ENCODE measurements at regions not wholly inside any gene's neighbourhood (a gene's known extent, or its start where the extent isn't known, plus 50 kb on each side); places are given as distances from the start of the nearest gene placed in this dataset.
"Not testable (repeated sequence)": the region's sequence is repeated elsewhere in the genome, so short reads cannot be mapped to it uniquely, and the experiment has no call there.

GRCh38 chr4:189586908-189587632, 353.6 kb upstream of the FRG1 start:
- H3K4me3 ChIP-seq (ENCODE audit: low read depth, poor library complexity, severe bottlenecking); DNase-seq (ENCODE audit: low spot score in 2 of 2); intact Hi-C loops (cut with DNase I; ENCODE audit: low total_unique reads): not testable (repeated sequence)
- WGBS, 2 donors = 75 to 84% methylated on average over 16 to 18 of the region's 18 CpGs

- WGBS, 2 donors = 91 to 94% methylated on average over 12 of the region's 12 CpGs
- DNase-seq (ENCODE audit: low spot score in 2 of 2); H3K4me3 ChIP-seq (ENCODE audit: low read depth, poor library complexity, severe bottlenecking); intact Hi-C loops (cut with DNase I; ENCODE audit: low total_unique reads): not testable (repeated sequence)
Observed at GRCh38 chr4:189589201-189589600, 351.5 kb upstream of the FRG1 start.

GRCh38 chr4:189592890-189593289, 347.8 kb upstream of the FRG1 start:
- intact Hi-C loops (cut with DNase I; ENCODE audit: low total_unique reads) = no loop called here
- no peak for DNase-seq (ENCODE audit: low spot score in 2 of 2)
- H3K4me3 ChIP-seq (ENCODE audit: low read depth, poor library complexity, severe bottlenecking) = no peak overlapping the region
- WGBS, 2 donors = 67 to 75% methylated on average over 5 of the region's 5 CpGs
- TF ChIP-seq CTCF (IDR thresholded peaks at IDR 0.05) (no peak), POLR2A (IDR thresholded peaks at IDR 0.05) (no peak)

GRCh38 chr4:189597341-189597740, 343.3 kb upstream of the FRG1 start:
- DNase-seq (ENCODE audit: low spot score in 2 of 2) = no peak
- intact Hi-C loops (cut with DNase I; ENCODE audit: low total_unique reads) = no loop called here
- no peak overlapping the region for H3K4me3 ChIP-seq (ENCODE audit: low read depth, poor library complexity, severe bottlenecking)
- no peak for TF ChIP-seq POLR2A (IDR thresholded peaks at IDR 0.05)
- 87 to 91% methylated on average over 8 of the region's 8 CpGs for WGBS, 2 donors

GRCh38 chr4:189600264-189600663, 340.4 kb upstream of the FRG1 start:
- H3K4me3 ChIP-seq (ENCODE audit: low read depth, poor library complexity, severe bottlenecking) = no peak overlapping the region
- TF ChIP-seq CTCF (IDR thresholded peaks at IDR 0.05) (no peak), POLR2A (IDR thresholded peaks at IDR 0.05) (no peak)
- WGBS, 2 donors = 84 to 92% methylated on average over 6 of the region's 6 CpGs
- no peak for DNase-seq (ENCODE audit: low spot score in 2 of 2)
- intact Hi-C loops (cut with DNase I; ENCODE audit: low total_unique reads) = no loop called here

- WGBS, 2 donors = 52 to 54% methylated on average over 13 of the region's 13 CpGs
- no peak for TF ChIP-seq POLR2A (IDR thresholded peaks at IDR 0.05)
- TF ChIP-seq CTCF (IDR thresholded peaks at IDR 0.05) = no peak
Observed at GRCh38 chr4:189600718-189601435, 339.8 kb upstream of the FRG1 start.

GRCh38 chr4:189602827-189603226, 337.8 kb upstream of the FRG1 start:
- DNase-seq (ENCODE audit: low spot score in 2 of 2); H3K4me3 ChIP-seq (ENCODE audit: low read depth, poor library complexity, severe bottlenecking); intact Hi-C loops (cut with DNase I; ENCODE audit: low total_unique reads): not testable (repeated sequence)
- 81 to 84% methylated on average over 3 of the region's 3 CpGs for WGBS, 2 donors

More at GRCh38 chr4:189600718-189601435, 339.8 kb upstream of the FRG1 start:
- DNase-seq (ENCODE audit: low spot score in 2 of 2) = no peak
- H3K4me3 ChIP-seq (ENCODE audit: low read depth, poor library complexity, severe bottlenecking) = no peak overlapping the region
- intact Hi-C loops (cut with DNase I; ENCODE audit: low total_unique reads) = no loop called here

- intact Hi-C loops (cut with DNase I; ENCODE audit: low total_unique reads); DNase-seq (ENCODE audit: low spot score in 2 of 2); H3K4me3 ChIP-seq (ENCODE audit: low read depth, poor library complexity, severe bottlenecking): not testable (repeated sequence)
- 67 to 74% methylated on average over 4 of the region's 4 CpGs for WGBS, 2 donors
Observed at GRCh38 chr4:189610571-189610970, 330.1 kb upstream of the FRG1 start.

Measured in lower leg skin (tissue), 4 donors.